GM13977 (cell line): ENCODE measurements at regions not wholly inside any gene's neighbourhood (a gene's known extent, or its start where the extent isn't known, plus 50 kb on each side); places are given as distances from the start of the nearest gene placed in this dataset.

Experiments
- DNase-seq: peaks from one replicate; pipeline ENCODE4 v3.0.0; 2012; ENCODE audit warnings: low spot score
- CTCF ChIP-seq: IDR thresholded peaks from 2 replicates; pipeline ENCODE4 v1.5.1; 2012; ENCODE audit warnings: mild to moderate bottlenecking, control low read depth; ENCODE audit not compliant: insufficient read depth; ENCODE audit errors: extremely low read depth, missing control alignments
- in situ Hi-C: fragments of 300-500 bp; cut with MboI; formaldehyde crosslinking; loops from one replicate; pipeline ENCODE4 v1.12.0; 2022; ENCODE audit warnings: low sequenced_read_pairs, low pct_unique_long_range_greater_than_20kb, mixed read lengths, inconsistent platforms; ENCODE audit not compliant: unreplicated experiment

GRCh38 chr16:59899940-59900339, 1165.8 kb upstream of the GOT2 start:
- TF ChIP-seq CTCF, result no peak
- no peak for DNase-seq
- in situ Hi-C loops, result no loop called here

- no peak for TF ChIP-seq CTCF
- DNase-seq, result no peak
- in situ Hi-C loops, result no loop called here
Measured at GRCh38 chr16:59892376-59892775, 1158.3 kb upstream of the GOT2 start.

GRCh38 chr16:59887856-59888255, 1153.7 kb upstream of the GOT2 start:
- no peak for TF ChIP-seq CTCF
- DNase-seq, result no peak
- in situ Hi-C loops, result no loop called here

GRCh38 chr16:59886021-59886420, 1151.9 kb upstream of the GOT2 start:
- DNase-seq, result no peak
- no peak for TF ChIP-seq CTCF
- in situ Hi-C loops, result no loop called here

GRCh38 chr16:59881376-59881775, 1147.3 kb upstream of the GOT2 start:
- DNase-seq, result no peak
- no peak for TF ChIP-seq CTCF

GRCh38 chr16:59880611-59881010, 1146.5 kb upstream of the GOT2 start:
- in situ Hi-C loops, result no loop called here
- no peak for TF ChIP-seq CTCF
- no peak for DNase-seq

More at GRCh38 chr16:59881376-59881775, 1147.3 kb upstream of the GOT2 start:
- in situ Hi-C loops, result no loop called here

- no peak for DNase-seq
- no peak for TF ChIP-seq CTCF
- in situ Hi-C loops, result no loop called here
Measured at GRCh38 chr16:59878999-59879398, 1144.9 kb upstream of the GOT2 start.
